Adrenal gland (tissue), 9 donors: ENCODE measurements at regions not wholly inside any gene's neighbourhood (a gene's known extent, or its start where the extent isn't known, plus 50 kb on each side); places are given as distances from the start of the nearest gene placed in this dataset.

Experiments
- DNase-seq, 7 donors: peaks; one replicate each; pipeline ENCODE4 v3.0.0-alpha.2; 2019 to 2020
- H3K27ac ChIP-seq, 5 donors: fragments of 200-600 bp; sonication (generic) in 4 of 5; 1 replicate in 3 of 5; 2 replicates in 2 of 5; pipeline versions ENCODE4 v1.5.1 to v1.8.0; 2016 to 2020; ENCODE audit warnings: mild to moderate bottlenecking in 1 of 5
- H3K27me3 ChIP-seq: fragments of 200-600 bp; 2 replicates; pipeline ENCODE4 v1.8.0; 2021
- H3K36me3 ChIP-seq, 2 donors: fragments of 200-600 bp; replicated peaks in 1 of 2; 1 replicate in 1 of 2; 2 replicates in 1 of 2; pipeline versions ENCODE4 v1.5.1 to v1.8.0; 2018 to 2022
- H3K4me1 ChIP-seq, 2 donors: fragments of 200-600 bp; replicated peaks in 1 of 2; 1 replicate in 1 of 2; 2 replicates in 1 of 2; pipeline versions ENCODE4 v1.5.1 to v1.8.0; 2018 to 2021
- H3K4me3 ChIP-seq, 4 donors: fragments of 200-600 bp; sonication (generic) in 3 of 4; one replicate each; pipeline ENCODE4 v1.5.1; 2016 to 2018
- H3K9me3 ChIP-seq, 3 donors: fragments of 200-600 bp; sonication (generic) in 1 of 3; replicated peaks in 1 of 3; 1 replicate in 2 of 3; 2 replicates in 1 of 3; pipeline versions ENCODE4 v1.5.1 to v1.8.0; 2016 to 2021
- CTCF ChIP-seq, 6 experiments: fragments of 450-650 bp in 4 of 6; fragments of 200-600 bp in 2 of 6; sonication (generic) in 1 of 6; IDR thresholded peaks; 1 replicate in 5 of 6; 2 replicates in 1 of 6; pipeline versions ENCODE4 v1.5.1 to v1.8.0; 2016 to 2021; ENCODE audit warnings: antibody characterized with exemption in 6 of 6, mild to moderate bottlenecking in 2 of 6, moderate library complexity in 1 of 6
- POLR2A ChIP-seq, 2 donors: fragments of 450-650 bp; IDR thresholded peaks; one replicate each; pipeline ENCODE4 v1.6.1; 2017; ENCODE audit warnings: antibody characterized with exemption in 2 of 2, mild to moderate bottlenecking in 2 of 2, moderate library complexity in 1 of 2
- WGBS, 4 donors: extraction: QIAGEN DNeasy Blood & Tissue Kit in 2 of 4; methylation state at CpG; one replicate each; pipeline versions ENCODE4 v1.1.5 to v1.1.7; 2013 to 2017; 5-methylcytosine and 5-hydroxymethylcytosine counted together
- intact Hi-C, 2 donors: fragments of 100-400 bp; cut with DNase I; formaldehyde crosslinking; loops; one replicate each; pipeline versions ENCODE4 v1.14.1 to v1.15.0; 2022 to 2023
- donor health status: healthy with polysubstance abuse.
- donor health status: Bipolar disorder and iron deficiency.
- donor health status: DM: yes; HTN: yes; CAD: no.
- donor health status: DM: no; HTN: no; CAD: no.
- donor health status: DM: no; HTN: no; CAD: no.

GRCh38 chr1:22267413-22268175 lies 124.7 kb upstream of the WNT4 start:
- Histone ChIP-seq H3K9me3 (no peaks in the 10 kb centered on the region), H3K4me3 (no peak overlapping the region), H3K27me3 (no peaks in the 10 kb centered on the region), H3K27ac (no peak overlapping the region), H3K4me1 (no peaks in the 10 kb centered on the region), H3K36me3 (no peaks in the 10 kb centered on the region)
- intact Hi-C loops, result loop anchor here in 1 of 2 donors (10.0 kb wide), 1 partner anchor 137 kb away; no protein-coding TSS in a partner anchor
- 60 to 85% (median 62%) methylated on average over 9 to 22 of the region's 22 CpGs for WGBS, 4 donors
- TF ChIP-seq CTCF (IDR thresholded peaks at IDR 0.05) (no peak), POLR2A (IDR thresholded peaks at IDR 0.05) (no peak)
- no peak for DNase-seq

DNA sequence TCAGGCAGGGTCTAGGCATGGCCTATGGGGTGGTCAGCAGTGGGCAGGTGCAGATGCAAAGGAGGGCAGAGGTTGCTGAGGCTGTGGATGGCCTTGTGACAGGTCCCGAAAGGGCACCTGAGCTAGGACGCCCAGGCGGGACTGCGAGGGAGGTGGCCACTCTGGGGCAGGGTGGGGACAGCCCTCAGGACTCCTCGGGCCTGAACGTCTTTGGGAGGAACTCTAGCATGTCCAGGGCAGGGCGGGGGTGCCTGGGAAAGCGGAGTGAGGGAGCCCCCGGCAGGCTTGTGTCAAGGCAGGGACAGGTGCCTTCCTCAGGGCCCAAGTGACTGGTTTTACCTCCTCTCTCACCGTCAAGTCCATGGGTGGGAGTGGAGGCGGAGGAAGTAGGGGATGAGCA lies 125.4 kb upstream of the WNT4 start:
- Histone ChIP-seq H3K9me3 (no peaks in the 10 kb centered on the region), H3K4me1 (no peaks in the 10 kb centered on the region), H3K36me3 (no peaks in the 10 kb centered on the region), H3K27ac (no peak overlapping the region), H3K27me3 (no peaks in the 10 kb centered on the region), H3K4me3 (no peak overlapping the region)
- WGBS, 4 donors, result 68 to 80% (median 74%) methylated on average over 4 to 11 of the region's 11 CpGs
- DNase-seq, result no peak
- TF ChIP-seq CTCF (IDR thresholded peaks at IDR 0.05) (no peak), POLR2A (IDR thresholded peaks at IDR 0.05) (no peak)
- intact Hi-C loops, result loop anchor here in 1 of 2 donors (10.0 kb wide), 1 partner anchor 136 kb away; no protein-coding TSS in a partner anchor

- Histone ChIP-seq H3K27me3 (no peaks in the 10 kb centered on the region), H3K27ac (no peak overlapping the region), H3K4me3 (no peak overlapping the region), H3K36me3 (no peaks in the 10 kb centered on the region), H3K4me1 (no peaks in the 10 kb centered on the region), H3K9me3 (no peaks in the 10 kb centered on the region)
- 75 to 91% (median 80%) methylated on average over 8 of the region's 8 CpGs for WGBS, 4 donors
- no peak for DNase-seq
- intact Hi-C loops, result loop anchor here in 1 of 2 donors (10.0 kb wide), 1 partner anchor 167 kb away; no protein-coding TSS in a partner anchor
- TF ChIP-seq CTCF (IDR thresholded peaks at IDR 0.05), result no peak
- no peak for TF ChIP-seq POLR2A (IDR thresholded peaks at IDR 0.05)
These were observed 129.2 kb upstream of the WNT4 start for GRCh38 chr1:22271847-22272801.
